ENCODE measurements at regions not wholly inside any gene's neighbourhood (a gene's known extent, or its start where the extent isn't known, plus 50 kb on each side); places are given as distances from the start of the nearest gene placed in this dataset.

DNA sequence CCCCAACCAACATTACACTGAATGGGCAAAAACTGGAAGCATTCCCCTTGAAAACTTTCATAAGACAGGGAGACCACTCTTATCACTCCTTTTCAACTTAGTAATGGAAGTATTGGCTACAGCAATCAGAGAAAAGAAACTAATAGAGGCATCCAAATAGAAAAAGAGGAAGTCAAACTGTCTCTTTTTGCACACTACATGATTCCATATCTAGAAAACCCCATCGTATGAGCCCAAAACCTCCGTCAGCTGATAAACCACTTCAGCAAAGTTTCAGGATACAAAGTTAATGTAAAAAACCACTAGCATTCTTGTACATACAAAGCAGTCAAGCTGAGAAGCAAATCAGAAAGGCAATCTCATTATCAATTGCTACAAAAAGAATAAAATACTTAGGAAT is 580.4 kb upstream of the PTCHD4 start:
- no peak for DNase-seq (ENCODE audit: low read depth)
- Histone ChIP-seq H3K36me3 (ENCODE audit: control insufficient read depth, insufficient read depth, low read length) (no peaks in the 10 kb centered on the region), H3K4me3 (ENCODE audit: low read depth, low read length) (no peak overlapping the region), H3K27me3 (ENCODE audit: control insufficient read depth, insufficient read depth, low read length) (no peaks in the 10 kb centered on the region)
- FAIRE-seq, result no peak
- TF ChIP-seq, protein P1, sequence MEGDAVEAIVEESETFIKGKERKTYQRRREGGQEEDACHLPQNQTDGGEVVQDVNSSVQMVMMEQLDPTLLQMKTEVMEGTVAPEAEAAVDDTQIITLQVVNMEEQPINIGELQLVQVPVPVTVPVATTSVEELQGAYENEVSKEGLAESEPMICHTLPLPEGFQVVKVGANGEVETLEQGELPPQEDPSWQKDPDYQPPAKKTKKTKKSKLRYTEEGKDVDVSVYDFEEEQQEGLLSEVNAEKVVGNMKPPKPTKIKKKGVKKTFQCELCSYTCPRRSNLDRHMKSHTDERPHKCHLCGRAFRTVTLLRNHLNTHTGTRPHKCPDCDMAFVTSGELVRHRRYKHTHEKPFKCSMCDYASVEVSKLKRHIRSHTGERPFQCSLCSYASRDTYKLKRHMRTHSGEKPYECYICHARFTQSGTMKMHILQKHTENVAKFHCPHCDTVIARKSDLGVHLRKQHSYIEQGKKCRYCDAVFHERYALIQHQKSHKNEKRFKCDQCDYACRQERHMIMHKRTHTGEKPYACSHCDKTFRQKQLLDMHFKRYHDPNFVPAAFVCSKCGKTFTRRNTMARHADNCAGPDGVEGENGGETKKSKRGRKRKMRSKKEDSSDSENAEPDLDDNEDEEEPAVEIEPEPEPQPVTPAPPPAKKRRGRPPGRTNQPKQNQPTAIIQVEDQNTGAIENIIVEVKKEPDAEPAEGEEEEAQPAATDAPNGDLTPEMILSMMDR (IDR thresholded peaks at IDR 0.05; ENCODE audit: insufficient read depth, low read length, severe bottlenecking), result no peak

DNA sequence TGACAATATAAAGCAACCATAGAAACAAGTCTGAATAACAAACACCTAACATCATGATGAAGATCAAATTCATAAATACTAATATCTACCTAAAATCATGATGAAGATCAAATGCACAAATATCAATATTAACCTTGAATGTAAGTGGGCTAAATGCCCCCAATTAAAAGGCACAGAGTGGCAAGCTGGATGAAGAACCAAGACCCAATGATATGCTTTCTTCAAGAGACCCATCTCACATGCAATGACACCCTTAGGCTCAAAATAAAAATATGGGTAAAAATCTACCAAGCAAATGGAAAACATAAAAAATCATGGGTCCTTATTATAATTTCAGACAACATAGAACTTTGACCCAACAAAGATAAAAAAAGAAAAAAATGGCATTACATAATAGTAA is 578.5 kb upstream of the PTCHD4 start:
- FAIRE-seq (no peak), DNase-seq (ENCODE audit: low read depth) (no peak)
- Histone ChIP-seq H3K36me3 (ENCODE audit: control insufficient read depth, insufficient read depth, low read length) (no peaks in the 10 kb centered on the region), H3K4me3 (ENCODE audit: low read depth, low read length) (no peak overlapping the region), H3K27me3 (ENCODE audit: control insufficient read depth, insufficient read depth, low read length) (no peaks in the 10 kb centered on the region)
- TF ChIP-seq, protein P1 (IDR thresholded peaks at IDR 0.05; ENCODE audit: insufficient read depth, low read length, severe bottlenecking), result no peak

DNA sequence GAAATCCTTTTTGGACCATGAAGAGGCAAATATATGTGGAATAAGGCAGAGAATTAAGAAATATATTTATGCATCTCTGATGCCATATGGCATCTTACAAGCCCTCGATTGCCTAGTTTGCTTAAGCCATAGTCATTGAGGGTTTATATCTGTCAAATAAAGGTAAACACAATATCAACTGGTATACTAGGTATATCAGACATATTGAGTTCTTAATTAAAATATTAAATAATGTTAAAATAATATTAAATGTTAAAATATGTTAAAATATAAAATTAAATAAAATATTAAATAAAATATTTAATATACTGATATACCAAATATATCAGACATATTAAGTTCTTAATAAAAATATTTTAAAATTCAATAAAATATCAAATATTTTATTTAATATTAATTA is 567.4 kb upstream of the PTCHD4 start:
- no peak for FAIRE-seq
- Histone ChIP-seq H3K27me3 (ENCODE audit: control insufficient read depth, insufficient read depth, low read length) (no peaks in the 10 kb centered on the region), H3K4me3 (ENCODE audit: low read depth, low read length) (no peak overlapping the region), H3K36me3 (ENCODE audit: control insufficient read depth, insufficient read depth, low read length) (no peaks in the 10 kb centered on the region)
- TF ChIP-seq, protein P1 (IDR thresholded peaks at IDR 0.05; ENCODE audit: insufficient read depth, low read length, severe bottlenecking), result no peak
- no peak for DNase-seq (ENCODE audit: low read depth)

DNA sequence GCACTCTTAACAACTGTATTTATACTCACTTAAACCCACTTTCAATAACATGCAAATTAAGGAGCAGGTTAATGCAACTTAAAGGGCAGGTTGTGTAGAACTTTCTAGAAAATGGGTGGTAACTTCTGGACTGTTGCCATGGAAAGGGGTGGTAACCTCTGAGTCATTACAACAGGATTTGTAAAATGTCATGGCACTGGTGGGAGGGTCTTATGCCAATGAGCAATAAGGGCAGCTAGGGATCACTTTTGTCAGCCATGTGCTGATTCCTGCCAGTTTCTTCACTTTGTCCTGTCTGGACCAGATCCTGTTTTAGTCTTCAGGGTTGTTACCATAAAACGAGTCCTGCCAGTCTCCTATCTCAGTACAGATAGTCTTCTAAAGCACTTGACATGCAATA is 560.5 kb upstream of the PTCHD4 start:
- TF ChIP-seq, protein P1 (IDR thresholded peaks at IDR 0.05; ENCODE audit: insufficient read depth, low read length, severe bottlenecking), result no peak
- H3K4me3 ChIP-seq (ENCODE audit: low read depth, low read length), result no peak overlapping the region
- DNase-seq (ENCODE audit: low read depth) (peak; percentile 51), FAIRE-seq (peak; percentile 32)
- no peaks in the 10 kb centered on the region for H3K36me3 ChIP-seq (ENCODE audit: control insufficient read depth, insufficient read depth, low read length)
- H3K27me3 ChIP-seq (ENCODE audit: control insufficient read depth, insufficient read depth, low read length), result no peaks in the 10 kb centered on the region

DNA sequence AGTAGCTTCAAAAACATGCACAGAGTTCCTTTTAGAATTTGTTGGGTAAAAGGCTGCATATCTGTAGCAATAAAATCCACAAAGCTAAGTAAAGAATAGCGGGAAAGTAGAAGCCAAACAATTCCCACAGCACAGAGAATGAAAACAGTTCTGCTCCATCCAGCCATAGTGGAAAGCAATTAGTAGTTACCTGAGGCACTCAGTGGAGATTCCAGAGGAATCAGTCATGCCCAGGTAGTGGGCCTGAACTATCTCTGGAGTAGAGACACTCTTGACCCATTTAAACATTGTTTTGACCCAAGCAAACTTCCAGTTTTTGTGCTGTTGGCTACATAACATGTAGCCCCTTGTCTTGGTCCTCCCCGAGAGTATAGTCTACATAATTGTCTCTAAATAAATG is 559.5 kb upstream of the PTCHD4 start:
- H3K27me3 ChIP-seq (ENCODE audit: control insufficient read depth, insufficient read depth, low read length), result no peaks in the 10 kb centered on the region
- H3K36me3 ChIP-seq (ENCODE audit: control insufficient read depth, insufficient read depth, low read length), result no peaks in the 10 kb centered on the region
- no peak overlapping the region for H3K4me3 ChIP-seq (ENCODE audit: low read depth, low read length)
- peak; percentile 19 for DNase-seq (ENCODE audit: low read depth)
- TF ChIP-seq, protein P1 (IDR thresholded peaks at IDR 0.05; ENCODE audit: insufficient read depth, low read length, severe bottlenecking), result no peak
- FAIRE-seq, result no peak

DNA sequence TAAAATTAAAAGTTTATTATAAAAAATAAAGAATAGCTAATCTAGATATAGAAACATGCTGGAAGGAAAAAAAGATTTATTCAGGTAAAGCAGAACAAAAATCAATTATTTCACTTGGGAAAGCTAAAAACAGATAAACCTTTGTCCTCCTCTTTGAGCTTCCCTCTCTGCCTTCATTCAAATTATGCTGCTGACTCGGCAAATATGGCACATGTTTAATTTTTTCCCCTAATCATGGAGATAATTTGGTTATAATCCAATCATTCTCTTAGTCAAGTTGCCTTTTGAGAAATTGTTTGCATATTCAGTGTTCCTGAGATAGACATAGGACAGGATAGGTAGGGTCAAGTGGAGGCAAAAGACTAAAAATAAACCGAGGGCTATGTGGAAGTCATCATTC is 556.8 kb upstream of the PTCHD4 start:
- FAIRE-seq, result no peak
- TF ChIP-seq, protein P1 (IDR thresholded peaks at IDR 0.05; ENCODE audit: insufficient read depth, low read length, severe bottlenecking), result no peak

More for the DNA sequence above, 556.8 kb upstream of the PTCHD4 start:
- Histone ChIP-seq H3K27me3 (ENCODE audit: control insufficient read depth, insufficient read depth, low read length) (no peaks in the 10 kb centered on the region), H3K4me3 (ENCODE audit: low read depth, low read length) (no peak overlapping the region), H3K36me3 (ENCODE audit: control insufficient read depth, insufficient read depth, low read length) (no peaks in the 10 kb centered on the region)
- DNase-seq (ENCODE audit: low read depth), result no peak
